T-helper 1 cell treated with Interleukin-12 subunit alpha and Interleukin-12 subunit beta and Interleukin-4 antibody, amounts not matched to agents 30 ng/mL and 1 ng/mL, for 36 hours (primary cell): ENCODE measurements at regions not wholly inside any gene's neighbourhood (a gene's known extent, or its start where the extent isn't known, plus 50 kb on each side); places are given as distances from the start of the nearest gene placed in this dataset.

Source experiments
- intact Hi-C: fragments of 100-400 bp; cut with micrococcal nuclease; formaldehyde crosslinking; loops from one replicate; pipeline ENCODE4 v1.15.1; 2024

DNA sequence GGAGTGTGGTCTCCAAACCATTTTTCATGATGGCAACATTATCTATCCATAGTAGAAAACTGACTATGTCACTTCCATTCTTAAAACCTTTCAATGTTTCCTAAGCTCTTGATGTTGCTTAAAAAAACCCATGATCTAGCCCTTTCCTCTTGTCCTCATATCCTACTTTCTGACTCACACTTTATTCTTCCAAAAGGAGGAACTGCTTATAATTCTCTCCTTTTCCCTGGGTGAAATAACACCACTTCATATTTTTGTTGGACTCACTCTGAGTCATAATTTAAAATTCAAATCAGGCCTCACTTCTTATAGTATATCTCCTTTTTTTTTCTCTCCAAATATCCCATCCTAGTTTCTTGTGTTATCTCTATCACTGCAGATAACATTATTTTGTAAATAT is 513.9 kb downstream of the MAN2A1 start:
- intact Hi-C loops = no loop called here

DNA sequence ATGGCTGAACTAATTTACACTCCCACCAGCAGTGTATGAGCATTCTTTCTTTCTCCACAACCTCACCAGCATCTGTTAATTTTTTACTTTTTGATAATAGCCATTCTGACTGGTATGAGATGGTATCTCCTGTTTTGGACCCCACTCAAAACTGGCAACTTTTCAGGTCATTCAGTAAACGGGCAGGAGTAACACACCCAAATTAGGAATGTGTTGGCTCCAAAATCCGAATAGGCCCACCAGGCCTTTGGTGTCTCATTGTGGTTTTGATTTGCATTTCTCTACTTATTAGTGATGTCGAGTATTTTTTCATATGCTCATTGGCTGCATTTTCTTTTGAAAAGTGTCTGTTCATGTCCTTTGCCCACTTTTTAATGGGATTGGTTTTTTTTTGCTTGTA is 517.1 kb downstream of the TMEM232 start:
- intact Hi-C loops = no loop called here

DNA sequence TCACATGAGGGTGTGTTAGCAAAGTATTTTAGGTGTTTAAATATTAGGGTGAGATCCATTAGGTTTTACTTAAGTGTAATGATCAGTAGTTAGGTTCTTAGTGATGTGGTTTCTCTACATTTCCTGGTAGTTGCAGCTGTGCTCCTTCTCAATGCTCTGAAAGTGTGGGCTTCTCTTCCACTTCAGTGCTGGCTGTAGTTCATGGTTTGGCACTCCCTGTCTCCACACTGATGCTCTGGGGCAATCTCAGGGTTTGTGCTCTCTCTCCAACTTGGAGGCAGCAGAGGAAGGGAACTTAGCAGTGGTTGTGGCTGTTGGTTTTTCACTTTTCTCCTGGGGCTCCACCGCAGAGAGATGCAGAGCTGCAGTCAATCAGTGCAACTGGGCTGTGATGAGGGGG is 507.5 kb downstream of the TMEM232 start:
- intact Hi-C loops = no loop called here

DNA sequence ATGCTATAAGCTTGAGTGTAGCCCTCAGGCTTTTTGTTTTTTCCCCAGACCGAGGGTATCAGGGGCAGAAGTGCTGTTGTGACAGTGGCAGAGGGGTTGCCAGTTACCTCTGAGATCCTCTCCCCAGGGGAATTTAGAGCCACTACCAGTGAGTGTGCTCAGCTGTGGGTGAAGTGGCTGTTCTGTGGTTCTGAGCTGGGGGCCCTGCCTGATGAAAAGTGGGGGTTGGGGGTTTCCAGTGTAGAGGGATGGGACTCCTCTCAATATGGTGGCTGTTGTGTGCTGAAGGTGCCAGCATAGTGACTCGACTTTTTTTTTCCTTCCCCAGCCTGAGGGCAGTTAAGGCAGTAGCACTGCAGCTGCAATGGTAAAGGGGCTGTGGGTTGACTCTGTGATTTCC is 506.7 kb downstream of the TMEM232 start:
- intact Hi-C loops = no loop called here

DNA sequence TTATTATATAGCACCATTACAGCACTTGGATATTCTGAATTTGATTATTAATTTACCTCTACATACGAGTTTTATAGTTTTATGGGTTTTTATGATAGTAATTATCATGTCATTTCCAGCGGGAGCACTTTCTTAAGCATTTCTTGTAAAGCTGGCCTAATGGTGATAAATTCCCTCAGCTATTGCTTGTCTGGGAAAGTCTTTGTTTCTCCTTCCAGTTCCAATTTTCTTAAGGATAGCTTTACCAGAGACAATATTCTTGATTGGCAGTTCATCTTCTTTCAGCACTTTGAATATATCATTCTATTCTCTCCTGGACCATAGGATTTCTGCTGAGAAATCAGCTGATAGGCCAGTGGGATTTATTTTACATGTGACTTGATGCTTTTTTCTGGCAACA is 505.4 kb downstream of the TMEM232 start:
- intact Hi-C loops = no loop called here

DNA sequence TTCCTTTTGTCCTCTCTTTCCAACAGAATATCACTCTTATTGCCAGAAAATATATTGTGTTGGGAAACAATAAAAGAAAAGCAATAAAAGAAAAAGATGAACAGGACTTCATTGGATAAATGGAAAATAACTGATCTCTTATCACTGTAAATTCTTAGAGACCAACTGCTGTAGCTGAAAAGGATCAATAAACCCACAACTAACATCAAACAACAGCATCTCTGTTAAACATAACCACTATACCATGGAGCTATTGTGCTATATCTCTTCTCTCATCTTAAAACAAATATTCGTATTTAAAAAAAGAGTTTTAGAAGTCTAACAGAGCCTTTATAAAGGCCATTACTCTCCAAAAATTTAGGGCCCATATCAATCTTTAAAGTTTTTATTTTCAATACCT is 502.4 kb downstream of the TMEM232 start:
- intact Hi-C loops = no loop called here

DNA sequence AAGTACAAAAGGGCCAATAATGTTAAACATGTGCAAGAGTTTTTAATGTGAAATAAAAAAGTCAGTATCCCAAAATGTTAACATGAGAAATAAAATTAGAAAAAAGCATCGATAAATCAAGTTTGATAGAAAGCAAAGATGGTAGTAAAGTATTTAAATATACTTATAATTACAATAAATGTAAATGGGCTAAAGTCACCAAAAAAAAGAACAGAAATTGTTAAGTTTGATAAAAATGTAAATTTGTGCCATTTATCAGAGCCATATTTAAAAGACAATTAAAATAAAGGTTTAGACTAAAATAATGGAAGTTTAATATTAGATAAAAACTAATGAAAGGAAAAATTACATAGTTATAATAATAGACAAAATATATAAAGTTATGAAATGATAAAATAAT is 500.5 kb downstream of the TMEM232 start:
- intact Hi-C loops = no loop called here

DNA sequence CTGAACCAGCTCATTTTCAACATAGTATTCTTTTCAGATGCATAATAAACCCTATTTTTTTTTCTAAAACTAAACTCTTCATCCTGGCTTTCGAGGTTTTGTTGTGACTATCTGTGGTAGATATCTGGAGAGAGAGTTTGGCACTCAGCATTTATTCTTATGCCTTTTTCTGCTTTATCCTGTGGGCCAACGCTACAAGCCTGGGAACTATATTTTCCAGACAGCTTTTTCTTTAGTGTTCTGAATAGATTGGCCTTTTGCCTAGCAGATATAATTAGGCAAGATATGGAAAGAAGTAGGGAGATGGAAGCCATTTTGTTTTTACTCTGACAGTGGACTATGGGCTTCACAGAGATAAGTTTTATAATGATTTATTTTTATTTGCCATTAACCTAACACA is 486.7 kb downstream of the TMEM232 start:
- intact Hi-C loops = no loop called here

DNA sequence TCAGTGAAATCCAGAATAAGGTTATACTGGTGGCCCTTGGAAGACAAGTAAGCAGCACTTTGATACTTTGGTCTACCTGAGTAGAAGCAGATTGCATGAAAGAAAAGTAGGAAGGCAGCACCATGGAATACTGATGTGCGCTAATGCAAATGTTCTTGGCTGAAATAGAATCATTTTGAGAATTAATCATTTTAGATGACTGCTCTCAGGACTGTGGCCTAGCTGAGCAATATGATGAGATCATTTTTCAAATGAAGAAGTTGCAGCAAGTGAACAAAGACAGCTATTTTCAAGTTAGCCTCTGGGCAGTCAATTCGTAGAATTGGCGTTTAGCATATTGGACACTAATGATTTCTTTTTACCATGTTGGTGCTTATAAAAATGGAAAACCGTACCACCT is 483.5 kb downstream of the TMEM232 start:
- intact Hi-C loops = no loop called here

DNA sequence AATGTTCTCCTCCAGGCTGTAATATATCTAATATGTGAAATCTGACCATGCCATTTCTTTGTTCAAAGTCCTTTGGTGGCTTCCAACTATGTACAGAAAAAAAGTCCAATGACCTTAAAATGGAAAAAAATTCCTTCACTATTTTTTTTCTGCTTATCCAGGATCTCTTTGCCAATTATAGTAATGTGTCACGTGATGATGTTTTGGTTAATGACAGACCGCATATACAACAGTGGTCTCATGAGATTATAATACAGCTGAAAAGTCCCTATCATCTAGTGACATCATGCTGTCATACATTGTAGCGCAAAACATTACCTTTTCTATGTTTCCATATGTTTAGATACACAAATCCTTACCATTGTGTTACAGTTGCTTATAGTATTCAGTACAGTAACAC is 477.6 kb downstream of the TMEM232 start:
- intact Hi-C loops = no loop called here

DNA sequence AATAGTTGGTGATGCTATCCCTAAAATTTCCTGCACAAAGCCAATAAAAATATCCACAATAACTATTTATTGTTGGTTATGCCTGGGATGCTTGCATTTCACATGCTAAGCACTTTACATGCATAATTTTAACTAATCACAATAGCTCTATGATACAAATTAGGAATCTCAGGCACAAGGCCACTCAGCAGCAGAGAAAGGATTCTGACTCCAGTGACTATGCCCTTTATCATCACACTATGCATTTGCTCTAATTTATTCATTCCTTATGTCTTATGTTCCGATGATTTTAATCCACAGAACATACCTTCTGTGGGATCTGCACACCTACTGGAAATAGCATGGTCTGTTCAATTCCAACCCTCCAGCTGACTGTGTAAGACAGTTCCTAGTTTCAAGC is 476.1 kb downstream of the TMEM232 start:
- intact Hi-C loops = no loop called here

DNA sequence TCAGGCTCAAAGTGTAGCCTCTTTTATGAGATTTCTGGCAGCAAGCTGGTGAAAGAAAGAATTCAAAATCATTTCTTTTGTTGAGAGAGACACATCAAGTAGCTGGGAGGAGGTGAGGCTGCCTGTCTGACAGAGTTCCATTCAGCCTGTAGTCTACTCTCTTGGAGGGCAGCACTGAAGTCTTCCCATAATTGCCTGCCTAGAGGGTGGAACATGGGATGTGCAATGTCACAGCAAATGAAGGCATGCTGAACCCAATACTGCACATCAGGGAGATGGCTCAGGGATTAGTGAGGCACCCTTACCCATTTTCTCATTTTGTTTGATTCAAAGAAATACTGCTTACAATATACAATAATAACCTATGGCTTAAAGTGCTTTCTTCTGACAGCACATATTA is 475.7 kb downstream of the TMEM232 start:
- intact Hi-C loops = no loop called here

DNA sequence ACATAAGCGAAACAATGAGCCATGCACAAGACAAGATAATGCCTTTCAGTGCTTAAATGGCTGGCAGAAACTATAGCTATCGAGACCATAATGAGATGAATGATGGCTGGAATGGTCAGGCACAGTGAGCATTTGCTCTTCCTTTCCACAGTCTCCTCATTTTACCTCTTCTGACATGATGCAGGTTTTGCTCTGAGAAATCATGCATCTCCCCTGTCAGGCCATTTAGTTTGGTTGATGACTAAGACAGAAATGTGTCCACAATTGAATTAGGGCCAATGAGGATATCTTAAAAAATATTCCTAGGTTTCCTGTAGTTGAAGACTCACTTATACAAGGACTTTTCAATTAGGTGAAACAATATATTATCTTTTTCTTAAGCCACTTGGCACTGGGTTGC is 475.1 kb downstream of the TMEM232 start:
- intact Hi-C loops = no loop called here

DNA sequence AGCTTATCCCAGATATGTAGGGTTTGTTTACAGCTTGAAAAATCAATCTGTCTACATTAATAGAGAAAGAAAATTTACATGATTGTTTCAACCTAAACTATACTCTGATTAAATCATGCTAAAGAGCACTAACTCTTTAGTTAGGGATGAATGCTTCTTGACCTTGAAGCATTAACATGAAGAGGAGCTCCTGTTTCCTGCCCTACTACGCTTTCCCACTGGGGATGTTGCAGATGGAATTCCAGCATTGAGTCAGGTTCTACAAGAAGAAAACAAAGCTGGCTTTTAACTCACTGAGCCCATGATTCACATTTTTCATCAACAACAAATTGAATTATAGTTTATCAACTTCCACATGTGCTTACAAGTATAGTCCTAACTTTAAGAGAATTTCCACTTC is 471.3 kb downstream of the TMEM232 start:
- intact Hi-C loops = no loop called here

DNA sequence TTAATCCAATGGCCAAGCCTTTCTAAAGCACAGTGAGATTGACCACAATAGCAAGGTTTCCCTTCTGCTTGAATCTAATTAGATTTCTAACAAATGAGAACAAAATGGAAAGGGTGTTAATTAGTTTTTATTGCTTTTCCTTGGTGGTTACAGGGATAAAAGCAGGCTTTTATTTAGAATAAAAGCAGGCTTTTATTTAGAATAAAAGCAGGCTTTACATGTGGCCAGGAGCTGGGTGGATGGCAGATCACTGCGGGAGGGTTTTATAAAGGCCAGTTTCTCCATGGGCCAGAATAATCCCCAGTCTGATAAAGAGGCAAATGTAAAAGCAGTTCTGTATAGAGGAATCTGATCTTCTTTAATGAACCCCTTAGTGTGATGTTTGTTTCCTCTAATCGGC is 470.2 kb downstream of the TMEM232 start:
- intact Hi-C loops = no loop called here

DNA sequence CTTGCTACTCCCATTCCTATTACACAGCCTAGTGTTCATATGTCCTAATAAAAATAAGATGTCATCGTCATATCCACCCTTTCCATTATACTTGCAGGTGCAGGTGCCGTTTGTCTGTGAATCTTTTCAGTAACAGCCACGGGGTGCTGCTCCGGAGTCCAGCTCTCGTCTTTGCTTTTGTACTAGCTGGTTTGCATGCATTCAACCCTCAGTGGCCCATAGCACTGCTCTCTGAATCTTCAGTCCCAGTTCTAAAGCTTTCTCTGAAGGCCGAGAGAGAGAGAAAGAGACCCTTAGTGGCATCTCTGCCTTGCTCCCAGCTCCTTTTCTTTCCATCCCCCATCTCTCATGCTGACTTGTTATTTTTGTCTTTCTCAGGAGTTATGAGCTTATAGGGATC is 468.5 kb downstream of the TMEM232 start:
- intact Hi-C loops = no loop called here

DNA sequence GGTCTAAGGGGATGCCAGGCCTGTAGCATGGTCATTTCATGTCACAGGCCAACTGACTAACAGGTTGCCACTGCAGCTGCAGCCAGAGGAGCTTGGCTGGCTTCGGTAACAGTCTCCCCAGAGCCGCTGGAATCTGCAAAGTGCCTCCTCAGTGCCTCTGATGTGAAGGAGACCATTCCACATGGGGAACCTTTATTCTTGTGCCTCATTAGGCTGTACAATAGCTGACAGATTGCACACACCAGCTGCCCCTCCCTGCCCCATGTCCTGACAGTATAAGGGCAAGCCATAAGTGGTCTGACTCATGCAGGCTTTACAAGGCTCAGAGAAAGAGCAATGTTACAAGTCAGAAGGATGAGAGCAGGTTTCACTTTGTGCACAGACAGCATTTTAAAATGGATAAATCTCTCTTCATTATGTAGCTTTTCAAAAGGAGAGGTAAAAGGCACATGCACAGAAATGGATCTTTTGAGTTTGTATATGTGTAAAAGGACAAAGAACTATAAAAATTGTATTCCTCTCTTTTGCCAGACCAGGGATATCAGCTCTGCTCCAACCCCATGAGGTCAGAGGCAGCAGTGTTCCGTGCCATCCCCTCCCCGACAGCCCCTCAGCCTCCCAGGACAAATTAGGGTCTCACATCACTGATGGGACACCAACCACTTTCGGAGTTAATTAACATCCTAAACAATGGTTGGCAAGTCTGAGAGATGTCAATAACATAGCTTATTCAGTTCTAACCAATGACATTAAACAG is 467.8 kb downstream of the TMEM232 start:
- intact Hi-C loops = no loop called here

DNA sequence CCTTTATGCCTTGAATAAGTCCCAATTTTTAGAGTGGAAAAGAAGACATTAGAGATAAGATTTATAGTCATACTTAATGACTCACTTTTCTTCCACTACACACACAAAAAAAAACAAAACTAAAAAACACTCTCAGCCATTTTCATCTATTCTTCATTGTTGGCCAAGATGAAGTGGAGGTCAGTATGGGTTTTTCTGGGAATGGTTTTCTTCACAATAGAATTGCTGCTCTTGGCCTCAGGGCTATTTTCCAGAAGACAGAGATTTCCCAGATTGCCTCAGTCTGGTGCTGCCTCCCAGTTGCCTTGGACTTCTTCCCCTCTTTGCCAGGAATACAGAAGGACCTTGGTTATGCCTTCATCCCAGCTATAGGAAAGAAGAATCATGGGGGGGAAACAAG is 463.7 kb downstream of the TMEM232 start:
- intact Hi-C loops = no loop called here

DNA sequence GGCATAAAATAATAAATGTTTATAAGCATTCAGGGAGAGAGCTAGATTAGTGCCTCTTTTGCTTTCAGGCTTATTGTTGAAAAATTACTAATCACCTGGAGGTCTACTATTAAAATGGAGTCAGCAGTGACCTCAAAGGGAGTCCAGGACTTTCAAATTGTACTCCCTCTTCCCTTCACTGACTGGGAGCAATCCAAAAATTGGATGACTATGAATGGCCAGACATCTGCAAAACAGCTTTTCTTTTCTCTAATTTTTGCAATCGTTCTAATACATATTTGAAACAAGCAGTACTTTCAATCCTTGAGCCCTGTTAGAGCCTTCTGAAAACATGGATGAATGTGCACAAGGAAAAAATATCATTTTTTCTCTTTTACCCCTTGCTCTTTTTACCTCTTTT is 461.8 kb downstream of the TMEM232 start:
- intact Hi-C loops = no loop called here

DNA sequence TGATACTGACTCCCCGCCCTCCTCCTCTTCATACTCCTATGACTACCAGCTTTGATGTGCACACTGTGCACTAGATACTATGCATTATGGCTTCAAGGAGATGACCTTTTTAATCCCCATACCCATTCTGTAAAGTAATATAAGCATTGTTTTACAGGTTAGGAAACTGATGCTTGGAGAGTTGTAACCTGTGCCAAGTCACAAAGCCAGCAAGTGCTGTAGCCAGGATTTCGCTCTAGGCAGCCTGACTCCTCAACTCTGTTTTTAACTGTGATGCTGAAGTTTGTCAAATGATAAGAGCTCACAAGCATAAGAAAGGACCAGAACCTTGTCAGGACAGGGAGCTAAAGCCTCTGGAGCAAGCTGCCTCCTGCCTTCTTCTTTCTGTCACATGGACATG is 461.3 kb downstream of the TMEM232 start:
- intact Hi-C loops = no loop called here

DNA sequence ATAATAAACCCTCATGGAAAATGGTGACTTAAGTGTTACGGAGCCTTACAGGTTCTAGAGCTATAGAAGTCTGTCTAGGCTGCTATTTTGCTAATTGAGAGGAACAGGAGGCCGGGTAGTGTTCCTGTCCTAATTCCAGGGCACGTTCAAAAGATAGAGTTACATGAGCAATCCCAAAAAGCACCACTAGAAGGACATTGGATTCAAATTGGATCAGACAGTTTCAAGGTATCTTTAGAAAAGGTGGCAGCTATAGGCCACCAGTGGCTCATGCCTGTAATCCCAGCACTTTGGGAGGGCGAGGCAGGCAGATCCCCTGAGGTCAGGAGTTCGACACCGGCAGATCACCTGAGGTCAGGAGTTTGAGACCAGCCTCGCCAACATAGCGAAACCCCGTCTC is 458.8 kb downstream of the TMEM232 start:
- intact Hi-C loops = no loop called here

DNA sequence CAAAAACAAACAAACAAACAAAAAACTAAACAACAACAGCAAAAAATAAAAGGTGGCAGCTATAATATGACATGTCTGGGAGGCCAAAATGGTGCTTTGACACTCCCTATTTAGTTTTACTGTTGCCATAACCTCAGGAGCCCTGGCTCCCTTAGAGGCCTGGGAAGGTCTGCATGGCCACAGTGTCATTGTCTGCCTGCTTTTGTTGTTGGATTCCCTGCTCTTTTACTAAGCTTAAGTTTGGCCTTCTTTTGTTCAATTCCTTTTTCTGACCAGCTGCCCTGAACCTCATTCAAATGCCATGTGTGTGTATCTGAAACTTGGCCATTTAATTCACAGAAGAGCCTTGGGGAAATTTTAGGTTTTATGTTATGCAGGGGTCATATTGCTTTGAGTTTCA is 458.2 kb downstream of the TMEM232 start:
- intact Hi-C loops = no loop called here

DNA sequence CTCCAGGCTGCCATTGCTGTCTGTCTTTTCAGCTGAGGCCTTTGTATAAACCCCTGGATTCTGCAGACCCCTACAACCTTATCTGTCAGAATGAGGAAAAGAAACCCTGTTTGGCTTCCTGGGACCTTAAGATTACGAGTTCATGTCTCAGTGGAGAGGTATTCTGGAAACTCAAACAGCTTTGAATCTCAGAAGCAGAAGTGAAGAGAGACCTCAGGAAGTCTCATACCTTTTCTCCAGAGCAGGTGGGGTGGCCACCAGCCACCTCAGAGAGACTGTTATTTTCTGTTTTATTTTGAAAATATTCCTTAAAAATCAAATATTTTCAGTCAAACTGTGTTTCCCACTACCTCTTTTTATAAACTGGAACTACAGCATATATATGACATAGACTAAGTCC is 457.5 kb downstream of the TMEM232 start:
- intact Hi-C loops = no loop called here
